ENCODE measurements at regions not wholly inside any gene's neighbourhood (a gene's known extent, or its start where the extent isn't known, plus 50 kb on each side); places are given as distances from the start of the nearest gene placed in this dataset.
A peak's percentile ranks its signal among the peaks of the same experiment; 100 is the strongest.

DNA sequence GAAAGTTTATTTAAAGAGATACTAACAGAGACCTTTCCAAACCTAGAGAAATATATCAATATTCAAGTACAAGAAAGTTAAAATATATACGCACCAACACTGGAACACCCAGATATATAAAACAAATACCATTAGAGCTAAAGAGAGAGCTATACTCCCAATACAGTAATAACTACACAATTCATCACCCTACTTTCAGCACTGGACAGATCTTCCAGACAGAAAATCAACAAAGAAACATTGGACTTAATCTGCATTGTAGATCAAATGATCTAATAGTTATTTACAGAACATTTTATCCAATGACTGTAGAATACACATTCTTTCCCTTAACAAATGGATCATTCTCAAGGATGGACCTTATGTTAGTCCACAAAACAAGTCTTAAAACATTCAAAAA, 311.9 kb downstream of the METTL15 start:
- peak in 1 of 2 donors; percentile 11 for DNase-seq (ENCODE audit: low read depth in 2 of 2)
- TF ChIP-seq, protein P1, sequence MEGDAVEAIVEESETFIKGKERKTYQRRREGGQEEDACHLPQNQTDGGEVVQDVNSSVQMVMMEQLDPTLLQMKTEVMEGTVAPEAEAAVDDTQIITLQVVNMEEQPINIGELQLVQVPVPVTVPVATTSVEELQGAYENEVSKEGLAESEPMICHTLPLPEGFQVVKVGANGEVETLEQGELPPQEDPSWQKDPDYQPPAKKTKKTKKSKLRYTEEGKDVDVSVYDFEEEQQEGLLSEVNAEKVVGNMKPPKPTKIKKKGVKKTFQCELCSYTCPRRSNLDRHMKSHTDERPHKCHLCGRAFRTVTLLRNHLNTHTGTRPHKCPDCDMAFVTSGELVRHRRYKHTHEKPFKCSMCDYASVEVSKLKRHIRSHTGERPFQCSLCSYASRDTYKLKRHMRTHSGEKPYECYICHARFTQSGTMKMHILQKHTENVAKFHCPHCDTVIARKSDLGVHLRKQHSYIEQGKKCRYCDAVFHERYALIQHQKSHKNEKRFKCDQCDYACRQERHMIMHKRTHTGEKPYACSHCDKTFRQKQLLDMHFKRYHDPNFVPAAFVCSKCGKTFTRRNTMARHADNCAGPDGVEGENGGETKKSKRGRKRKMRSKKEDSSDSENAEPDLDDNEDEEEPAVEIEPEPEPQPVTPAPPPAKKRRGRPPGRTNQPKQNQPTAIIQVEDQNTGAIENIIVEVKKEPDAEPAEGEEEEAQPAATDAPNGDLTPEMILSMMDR (IDR thresholded peaks at IDR 0.05; ENCODE audit: low read depth, low read length), result no peak
- H3K4me3 ChIP-seq (replicated peaks in 1 of 2; ENCODE audit: low read depth in 2 of 2, low read length in 2 of 2), result no peak overlapping the region

DNA sequence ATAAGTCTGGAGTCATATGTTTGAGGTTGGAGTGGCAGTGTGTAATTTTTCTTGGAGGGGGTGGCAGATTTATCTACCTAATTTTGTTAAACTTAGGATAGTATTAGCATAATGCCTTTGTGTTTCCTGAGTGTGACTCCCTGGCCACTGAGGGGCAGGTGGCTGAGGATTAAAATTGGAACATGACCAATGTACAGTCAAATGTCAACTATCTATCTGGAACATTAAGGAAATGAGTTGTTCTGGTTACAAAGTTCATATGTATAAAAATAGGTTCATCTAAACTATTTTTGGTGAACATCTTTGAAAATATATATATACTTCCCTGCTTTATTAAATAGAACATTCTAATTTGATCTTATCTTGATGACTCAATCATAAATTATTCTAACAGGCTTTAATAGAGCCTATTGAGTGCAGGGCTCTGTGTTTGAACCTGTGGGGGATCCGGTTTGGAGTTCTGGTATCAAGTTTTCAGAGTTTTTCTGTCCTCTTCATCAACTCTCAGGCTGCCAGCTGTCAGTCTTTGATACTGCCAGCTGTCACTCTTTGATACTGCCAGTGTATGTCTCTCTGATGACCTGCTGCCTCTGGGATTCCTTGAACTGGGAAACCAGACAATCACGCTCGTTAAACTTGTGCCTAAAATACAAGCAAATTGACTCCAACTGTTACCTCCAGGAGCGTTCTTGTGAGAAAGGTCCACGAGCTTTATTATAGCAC, 309.6 kb downstream of the METTL15 start:
- no peak for DNase-seq (ENCODE audit: low read depth in 2 of 2)
- H3K4me3 ChIP-seq (replicated peaks in 1 of 2; ENCODE audit: low read depth in 2 of 2, low read length in 2 of 2), result no peak overlapping the region
- TF ChIP-seq, protein P1 (IDR thresholded peaks at IDR 0.05; ENCODE audit: low read depth, low read length), result no peak

- no peak for DNase-seq (ENCODE audit: low read depth in 2 of 2)
- TF ChIP-seq, protein P1 (IDR thresholded peaks at IDR 0.05; ENCODE audit: low read depth, low read length), result no peak
- H3K4me3 ChIP-seq (replicated peaks in 1 of 2; ENCODE audit: low read depth in 2 of 2, low read length in 2 of 2), result no peak overlapping the region
Measured at GRCh38 chr11:28412029-28412428, 303.8 kb downstream of the METTL15 start.

- DNase-seq (ENCODE audit: low read depth in 2 of 2), result no peak
- no peak overlapping the region for H3K4me3 ChIP-seq (replicated peaks in 1 of 2; ENCODE audit: low read depth in 2 of 2, low read length in 2 of 2)
- TF ChIP-seq, protein P1 (IDR thresholded peaks at IDR 0.05; ENCODE audit: low read depth, low read length), result no peak
Measured at GRCh38 chr11:28401446-28401845, 293.3 kb downstream of the METTL15 start.

DNA sequence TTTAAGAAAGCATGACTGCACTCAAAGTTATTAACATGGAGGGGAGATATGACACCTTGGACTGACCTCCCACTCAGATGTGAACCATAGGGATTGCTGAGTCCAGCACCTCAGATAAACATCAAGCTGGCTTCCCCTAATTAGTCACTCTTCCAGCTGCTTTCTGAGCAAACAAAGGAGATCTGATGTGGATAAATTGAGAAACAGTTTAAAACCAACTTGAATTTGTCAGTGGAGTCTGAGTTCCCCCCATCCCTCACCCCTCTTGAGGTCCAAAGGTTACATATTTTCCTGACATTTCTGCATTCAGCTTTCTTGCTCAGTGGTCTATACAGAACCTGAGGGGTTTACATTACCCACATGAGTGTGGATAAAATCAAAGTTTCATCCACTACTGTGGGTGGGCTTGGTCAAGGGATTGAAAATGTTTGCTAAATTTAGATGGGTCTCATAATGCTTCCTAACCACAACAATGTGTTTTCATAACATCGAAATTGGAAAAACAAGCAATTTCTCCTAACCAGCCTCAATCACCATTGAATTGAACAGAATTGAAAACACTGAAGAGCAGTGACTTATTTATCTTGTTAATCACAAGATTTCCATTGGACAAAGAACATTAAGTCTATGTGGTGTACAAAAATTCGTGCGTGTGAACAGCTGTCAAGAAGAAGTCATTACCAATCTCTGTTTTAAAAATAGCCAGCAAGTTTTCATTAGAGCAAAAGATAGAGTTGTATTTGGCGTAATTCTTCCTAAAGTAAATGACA, 292.3 kb downstream of the METTL15 start:
- no peak overlapping the region for H3K4me3 ChIP-seq (replicated peaks in 1 of 2; ENCODE audit: low read depth in 2 of 2, low read length in 2 of 2)
- TF ChIP-seq, protein P1 (IDR thresholded peaks at IDR 0.05; ENCODE audit: low read depth, low read length), result no peak
- peak in 1 of 2 donors; percentile 50 for DNase-seq (ENCODE audit: low read depth in 2 of 2)

- TF ChIP-seq, protein P1 (IDR thresholded peaks at IDR 0.05; ENCODE audit: low read depth, low read length), result no peak
- DNase-seq (ENCODE audit: low read depth in 2 of 2), result no peak
- H3K4me3 ChIP-seq (replicated peaks in 1 of 2; ENCODE audit: low read depth in 2 of 2, low read length in 2 of 2), result no peak overlapping the region
Measured at GRCh38 chr11:28393348-28393747, 285.2 kb downstream of the METTL15 start.
